Vagina (tissue), 2 donors: ENCODE measurements at regions not wholly inside any gene's neighbourhood (a gene's known extent, or its start where the extent isn't known, plus 50 kb on each side); places are given as distances from the start of the nearest gene placed in this dataset.

Experiments
- CTCF ChIP-seq, 3 experiments: fragments of 450-650 bp in 2 of 3; fragments of 200-600 bp in 1 of 3; sonication (generic) in 1 of 3; IDR thresholded peaks; one replicate each; pipeline ENCODE4 v1.5.1; 2017 to 2019; ENCODE audit warnings: antibody characterized with exemption in 3 of 3, mild to moderate bottlenecking in 2 of 3, moderate library complexity in 2 of 3
- POLR2AphosphoS5 ChIP-seq, 2 donors: sonication (generic); formaldehyde crosslinking; IDR thresholded peaks; one replicate each; pipeline ENCODE4 v1.9.0; 2017; ENCODE audit warnings: antibody characterized with exemption in 2 of 2, mild to moderate bottlenecking in 2 of 2, low read depth in 1 of 2; ENCODE audit not compliant: insufficient read depth in 1 of 2

GRCh38 chr6:165728216-165728615 lies 65.2 kb upstream of the PDE10A start:
- TF ChIP-seq CTCF (IDR thresholded peaks at IDR 0.05) (no peak), POLR2AphosphoS5 (IDR thresholded peaks at IDR 0.05; ENCODE audit: insufficient read depth in 1 of 2, low read depth in 1 of 2) (no peak)
